GM13977 (cell line): ENCODE measurements at regions not wholly inside any gene's neighbourhood (a gene's known extent, or its start where the extent isn't known, plus 50 kb on each side); places are given as distances from the start of the nearest gene placed in this dataset.

ENCODE experiments used
- DNase-seq: peaks from one replicate; pipeline ENCODE4 v3.0.0; 2012; ENCODE audit warnings: low spot score
- CTCF ChIP-seq: IDR thresholded peaks from 2 replicates; pipeline ENCODE4 v1.5.1; 2012; ENCODE audit warnings: mild to moderate bottlenecking, control low read depth; ENCODE audit not compliant: insufficient read depth; ENCODE audit errors: extremely low read depth, missing control alignments
- in situ Hi-C: fragments of 300-500 bp; cut with MboI; formaldehyde crosslinking; loops from one replicate; pipeline ENCODE4 v1.12.0; 2022; ENCODE audit warnings: low sequenced_read_pairs, low pct_unique_long_range_greater_than_20kb, mixed read lengths, inconsistent platforms; ENCODE audit not compliant: unreplicated experiment

GRCh38 chr13:37953696-37954095 is 84.1 kb upstream of the TRPC4 start:
- no peak for TF ChIP-seq CTCF
- in situ Hi-C loops, result no loop called here
- DNase-seq, result no peak

GRCh38 chr13:37950016-37950415 is 80.4 kb upstream of the TRPC4 start:
- DNase-seq, result no peak
- TF ChIP-seq CTCF, result no peak
- in situ Hi-C loops, result no loop called here

- in situ Hi-C loops, result no loop called here
- no peak for TF ChIP-seq CTCF
These were observed 78.0 kb upstream of the TRPC4 start for GRCh38 chr13:37947419-37948140.

GRCh38 chr13:37945651-37946575 is 76.3 kb upstream of the TRPC4 start:
- TF ChIP-seq CTCF, result no peak
- in situ Hi-C loops, result no loop called here
- DNase-seq, result no peak

More at GRCh38 chr13:37947419-37948140, 78.0 kb upstream of the TRPC4 start:
- no peak for DNase-seq

DNA sequence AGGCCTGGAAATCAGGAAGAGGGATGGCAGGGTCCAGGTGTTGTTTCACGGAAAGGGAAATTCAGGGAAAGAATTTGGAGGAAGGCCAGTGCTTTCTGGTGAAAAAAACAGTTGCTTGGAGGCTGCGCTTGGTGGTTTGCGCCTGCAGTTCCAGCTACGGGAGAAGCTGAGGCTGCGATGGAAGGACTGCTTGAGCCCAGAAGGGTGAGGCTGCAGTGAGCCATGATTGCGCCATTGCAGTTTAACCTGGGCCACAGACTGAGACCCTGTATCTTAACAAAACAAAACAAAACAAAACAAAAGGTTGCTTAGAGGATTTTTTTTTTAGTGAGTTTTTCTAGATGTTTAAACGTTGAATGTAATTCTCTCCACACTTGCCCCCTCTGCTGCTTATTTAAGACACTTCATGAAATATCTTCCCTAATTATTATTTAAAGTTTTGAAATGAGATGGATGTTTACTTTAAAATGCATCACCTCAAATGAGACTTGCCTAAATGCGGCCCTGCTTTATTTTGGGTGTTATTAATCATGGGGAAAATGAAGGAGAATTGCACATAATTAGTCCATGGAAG is 75.4 kb upstream of the TRPC4 start:
- DNase-seq, result no peak
- in situ Hi-C loops, result no loop called here
- no peak for TF ChIP-seq CTCF

GRCh38 chr13:37944081-37944868 is 74.7 kb upstream of the TRPC4 start:
- in situ Hi-C loops, result no loop called here
- no peak for TF ChIP-seq CTCF
- no peak for DNase-seq
